ENCODE measurements at regions not wholly inside any gene's neighbourhood (a gene's known extent, or its start where the extent isn't known, plus 50 kb on each side); places are given as distances from the start of the nearest gene placed in this dataset.
"Not testable (repeated sequence)": the region's sequence is repeated elsewhere in the genome, so short reads cannot be mapped to it uniquely, and the experiment has no call there.

DNA sequence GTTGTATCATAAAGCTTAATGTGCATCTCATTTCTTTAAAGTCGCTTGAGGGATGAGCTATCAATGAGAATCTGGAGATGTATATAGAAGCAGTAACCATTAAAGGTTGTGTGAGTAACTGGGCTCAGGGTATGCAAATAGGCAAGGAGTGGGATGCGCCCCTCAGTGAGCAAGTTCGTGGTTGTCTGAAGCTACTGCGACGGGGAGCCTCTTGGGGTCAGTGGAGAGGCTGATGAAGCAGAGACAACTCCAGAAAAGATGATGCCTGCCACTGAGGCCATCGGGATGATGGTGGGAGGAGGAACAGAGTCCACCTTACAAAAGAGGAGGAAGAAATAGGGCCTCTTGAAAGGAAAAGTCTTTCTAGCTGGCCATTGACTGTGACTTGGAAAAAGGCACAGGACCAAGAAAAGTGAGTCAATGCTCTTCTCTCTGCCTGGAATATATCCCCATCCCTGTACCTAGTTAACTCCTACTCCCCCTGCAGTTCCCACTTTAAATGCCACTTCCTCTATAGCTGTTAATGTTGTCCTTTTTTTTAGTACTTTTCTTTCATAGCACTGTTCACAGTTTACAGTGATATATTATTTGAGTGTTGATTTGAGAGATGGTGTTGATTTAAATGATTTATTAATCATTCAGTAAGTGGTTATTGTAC, 51.4 kb upstream of the LSM6 start:
- DNase-seq, result no peak

- DNase-seq, result no peak
Measured at GRCh38 chr4:146123231-146123630, 52.3 kb upstream of the LSM6 start.

GRCh38 chr4:146122398-146122797, 53.1 kb upstream of the LSM6 start:
- DNase-seq, result no peak

DNA sequence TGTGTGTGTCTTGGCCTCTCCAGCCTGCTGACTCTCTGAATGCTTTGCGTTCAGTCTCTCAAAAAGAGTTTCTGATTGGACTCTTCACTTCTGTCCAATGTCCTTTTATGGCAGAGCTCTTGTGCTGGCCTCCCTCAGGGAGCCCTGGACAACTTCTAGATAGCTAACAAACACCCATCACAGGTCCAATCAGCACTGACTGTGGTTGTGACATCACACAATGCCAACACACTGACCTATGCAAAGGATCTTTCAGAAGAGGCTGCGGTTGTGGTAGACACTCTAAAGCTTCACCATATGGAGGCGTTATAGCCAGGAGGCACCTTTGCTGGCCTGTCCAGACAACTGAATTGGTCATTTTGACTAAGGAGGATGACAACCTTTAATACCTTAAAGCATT, 53.8 kb upstream of the LSM6 start:
- no peak for DNase-seq

GRCh38 chr4:146119845-146120404, 55.6 kb upstream of the LSM6 start:
- no peak for DNase-seq

- no peak for DNase-seq
Measured at GRCh38 chr4:146114066-146114465, 61.5 kb upstream of the LSM6 start.

DNA sequence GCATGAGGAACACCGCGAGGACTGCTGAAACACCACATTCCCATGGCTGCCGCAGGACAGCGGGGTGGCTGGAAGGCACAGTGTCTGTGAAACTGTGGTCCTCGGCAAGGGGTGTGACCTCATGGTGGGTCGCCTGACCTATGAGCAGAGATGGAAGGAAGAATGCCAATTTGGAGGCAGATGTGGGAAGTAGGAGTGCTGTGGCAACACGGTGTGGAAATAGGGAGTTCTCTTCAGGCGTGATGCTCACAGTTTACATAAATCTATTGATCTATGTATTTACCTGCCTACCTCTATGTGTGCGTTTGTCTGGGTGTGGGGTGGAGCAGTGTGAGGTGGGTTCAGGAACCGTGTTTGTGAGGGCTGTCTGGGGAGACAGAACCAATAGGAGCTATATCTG, 62.3 kb upstream of the LSM6 start:
- DNase-seq, result no peak

DNA sequence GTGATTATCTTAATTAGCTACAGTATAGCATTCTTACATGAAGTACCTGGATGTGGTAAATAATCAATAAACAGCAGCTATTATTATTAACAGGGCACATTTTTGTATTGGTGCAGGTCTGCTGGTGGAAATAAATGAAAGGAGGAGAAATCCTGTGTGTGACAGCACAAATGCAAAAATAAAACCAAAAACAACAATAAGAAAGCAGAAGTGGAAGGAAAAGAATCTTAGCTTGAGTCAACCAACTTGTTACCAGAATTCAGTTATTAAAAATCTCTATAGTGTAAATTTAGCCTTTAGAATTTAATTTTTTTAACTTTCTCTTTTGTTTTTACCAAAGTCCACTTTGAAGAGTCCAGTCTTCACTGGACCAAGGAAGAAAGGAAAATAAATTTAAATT, 63.1 kb upstream of the LSM6 start:
- DNase-seq, result no peak

- DNase-seq, result no peak
Measured at GRCh38 chr4:146110871-146111485, 64.5 kb upstream of the LSM6 start.

DNA sequence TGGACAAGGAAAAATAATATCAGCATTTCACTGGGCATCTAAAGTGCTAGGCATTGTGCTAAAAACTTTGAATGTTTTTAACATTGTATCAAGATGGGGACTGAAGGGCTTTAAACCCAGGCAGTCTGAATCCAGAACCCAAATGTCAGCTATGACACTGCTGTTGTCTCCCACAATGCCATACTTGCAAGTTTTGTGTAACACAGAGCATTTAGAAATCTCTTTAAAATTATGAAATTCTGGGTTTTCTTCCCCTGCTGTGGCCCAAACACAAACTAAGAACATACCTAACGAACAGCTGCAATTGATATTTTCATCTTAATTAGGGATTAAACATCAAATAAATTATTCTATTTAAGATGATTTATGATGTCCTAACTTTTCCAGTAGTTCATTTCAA, 66.8 kb upstream of the LSM6 start:
- no peak for DNase-seq

GRCh38 chr4:146107587-146108240, 67.8 kb upstream of the LSM6 start:
- DNase-seq, result no peak

DNA sequence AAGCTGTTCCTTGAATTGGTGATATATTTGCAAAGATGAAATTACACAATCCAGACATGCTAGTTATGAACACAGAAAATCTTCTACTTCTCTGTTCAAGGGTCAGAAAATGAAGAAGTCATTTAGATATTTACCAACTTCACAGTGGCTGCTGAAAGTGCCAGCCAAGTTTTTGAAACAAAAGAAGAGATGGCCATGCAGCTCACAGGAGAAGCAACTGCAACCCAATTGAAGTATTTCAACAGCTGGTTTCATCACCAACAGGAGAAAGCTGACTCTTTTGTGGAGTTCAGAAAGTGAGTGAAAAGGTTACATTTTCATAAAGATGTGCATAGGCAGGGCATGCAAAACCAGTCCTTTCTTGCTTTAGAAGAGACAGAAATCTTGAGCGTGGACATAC, 70.1 kb upstream of the LSM6 start:
- no peak for DNase-seq

GRCh38 chr4:146104541-146104940, 71.0 kb upstream of the LSM6 start:
- DNase-seq, result no peak

DNA sequence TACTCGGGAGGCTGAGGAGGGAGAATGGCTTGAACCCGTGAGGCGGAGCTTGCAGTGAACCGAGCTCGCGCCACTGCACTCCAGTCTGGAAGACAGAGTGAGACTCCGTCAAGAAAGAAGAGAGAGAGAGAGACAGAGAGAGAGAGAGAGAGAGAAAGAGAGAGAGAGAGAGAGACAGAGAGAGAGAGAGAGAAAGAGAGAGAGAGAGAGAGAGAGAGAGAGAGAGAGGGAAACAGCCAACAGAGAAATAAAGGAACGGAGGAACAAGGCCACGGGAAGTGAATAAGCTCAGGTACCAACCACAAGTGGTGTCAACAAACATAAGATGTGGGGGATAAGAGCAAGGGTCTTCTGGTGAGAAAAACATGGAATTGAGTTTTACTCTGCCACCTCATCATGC, 71.5 kb upstream of the LSM6 start:
- DNase-seq, result not testable (repeated sequence)

DNA sequence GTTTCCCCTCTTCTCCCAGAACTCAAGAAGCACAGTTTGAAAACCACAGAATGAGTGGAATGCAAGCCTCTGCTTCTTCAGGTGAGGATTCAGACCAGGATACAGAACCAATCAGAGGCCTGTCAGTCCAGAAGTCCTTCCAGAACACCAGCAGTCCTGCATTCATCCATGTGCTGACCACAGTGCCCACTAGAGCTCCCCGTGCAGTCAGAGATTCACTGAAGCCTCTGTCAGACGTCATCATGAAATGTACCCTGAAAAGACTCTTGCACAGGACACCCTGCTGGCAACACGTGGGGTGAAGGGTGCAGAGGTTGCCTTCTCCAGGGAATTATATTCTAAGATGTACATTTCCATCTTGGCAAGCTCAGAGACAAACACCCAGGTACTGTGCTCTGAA, 75.9 kb upstream of the LSM6 start:
- no peak for DNase-seq

DNA sequence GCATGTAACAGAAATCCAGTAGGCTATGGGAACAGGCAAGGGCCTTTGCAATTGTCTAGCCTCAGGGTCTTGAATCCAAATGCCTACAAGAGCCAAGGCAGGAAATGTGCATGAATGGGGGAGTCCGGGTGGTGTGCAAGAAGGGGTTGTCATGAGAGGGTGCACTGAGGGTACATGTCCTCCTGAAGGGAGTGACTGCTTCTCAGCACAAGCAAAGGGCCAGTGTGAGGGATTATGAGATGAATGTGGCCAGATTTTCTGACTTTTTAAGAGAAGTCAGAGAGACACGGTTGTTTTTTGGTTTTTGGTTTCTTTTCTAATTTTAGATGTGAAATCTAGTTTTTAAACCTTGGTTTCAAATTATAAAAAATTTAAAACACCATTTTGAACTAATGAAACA, 76.5 kb upstream of the LSM6 start:
- DNase-seq, result no peak

- DNase-seq, result no peak
Measured at GRCh38 chr4:146098397-146098796, 77.1 kb upstream of the LSM6 start.

GRCh38 chr4:146096371-146096770, 79.1 kb upstream of the LSM6 start:
- no peak for DNase-seq

GRCh38 chr4:146095860-146096259, 79.7 kb upstream of the LSM6 start:
- no peak for DNase-seq

GRCh38 chr4:146095091-146095690, 80.3 kb upstream of the LSM6 start:
- DNase-seq, result peak; percentile 7

DNA sequence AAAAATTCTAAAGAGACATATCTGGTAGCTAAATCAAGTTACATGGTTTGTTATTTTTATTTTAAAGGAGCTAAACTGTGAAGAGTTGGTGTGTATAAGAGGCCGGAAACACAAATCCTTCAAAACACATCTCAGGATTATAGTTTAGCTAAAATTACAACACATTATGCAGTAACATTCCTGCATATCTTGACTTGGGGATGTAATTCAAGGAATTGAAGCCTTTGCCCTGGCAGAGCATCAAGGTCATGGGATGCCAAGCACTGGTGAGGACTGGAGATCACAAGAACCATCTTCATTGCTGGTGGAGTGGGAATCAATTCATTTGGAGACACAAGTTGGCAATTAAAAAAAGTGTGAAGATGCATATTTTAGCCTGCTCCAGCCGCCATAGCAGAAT, 86.8 kb upstream of the LSM6 start:
- DNase-seq, result no peak

DNA sequence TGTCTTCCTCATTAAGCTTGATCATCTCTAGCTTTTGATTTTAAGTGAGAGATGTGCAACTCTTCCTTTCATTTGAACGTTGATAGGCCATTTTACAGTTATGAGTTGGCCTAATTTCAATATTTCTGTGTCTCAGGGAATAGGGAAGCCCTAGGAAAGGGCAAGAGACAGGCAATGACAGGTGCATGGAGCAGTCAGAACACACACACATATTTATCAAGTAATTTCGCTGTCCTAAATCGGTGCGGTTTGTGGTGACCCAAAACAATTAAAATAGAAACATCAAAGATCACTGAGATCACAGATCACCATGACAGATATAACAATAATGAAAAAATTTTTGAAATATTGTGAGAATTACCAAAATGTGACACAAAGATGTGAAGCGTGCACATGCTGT, 87.7 kb upstream of the LSM6 start:
- DNase-seq, result no peak

DNA sequence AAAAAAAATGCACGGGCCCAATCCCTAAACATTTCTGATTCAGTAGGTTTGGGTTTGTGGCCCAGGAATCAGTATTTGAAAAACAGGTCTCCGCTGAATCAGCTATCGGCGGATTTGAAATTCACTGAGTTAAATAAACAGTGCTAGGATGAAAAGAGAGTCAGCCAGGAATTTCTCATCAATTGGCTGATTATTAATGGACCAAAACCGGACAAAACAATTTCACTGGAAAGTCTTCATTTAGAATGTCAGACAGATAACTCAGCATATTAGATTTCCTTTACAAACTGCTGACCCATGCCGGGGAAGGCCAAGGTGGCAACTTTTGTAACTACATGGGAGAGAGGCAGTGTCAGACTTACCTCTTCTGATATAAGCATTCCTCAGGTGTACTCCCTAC, 99.4 kb upstream of the LSM6 start:
- DNase-seq, result no peak

- DNase-seq, result no peak
Measured at GRCh38 chr4:146073517-146073916, 102.0 kb upstream of the LSM6 start.
